HG02938 (cell line): ENCODE measurements at regions not wholly inside any gene's neighbourhood (a gene's known extent, or its start where the extent isn't known, plus 50 kb on each side); places are given as distances from the start of the nearest gene placed in this dataset.
A peak's percentile ranks its signal among the peaks of the same experiment; 100 is the strongest.

ENCODE experiments used
- ATAC-seq: cut with Tn5 transposase; IDR thresholded peaks from one replicate; pipeline ENCODE4 v1.9.1; 2021; ENCODE audit warnings: mild to moderate bottlenecking, moderate library complexity; ENCODE audit not compliant: unreplicated experiment

GRCh38 chr13:59330764-59331163, 833.0 kb downstream of the DIAPH3 start:
- ATAC-seq: no peak

- ATAC-seq: no peak
Observed at GRCh38 chr13:59332966-59333365, 830.8 kb downstream of the DIAPH3 start.

GRCh38 chr13:59337070-59337469, 826.7 kb downstream of the DIAPH3 start:
- no peak for ATAC-seq

- no peak for ATAC-seq
Observed at GRCh38 chr13:59340151-59340550, 823.6 kb downstream of the DIAPH3 start.

- ATAC-seq: no peak
Observed at GRCh38 chr13:59340581-59340980, 823.1 kb downstream of the DIAPH3 start.

- no peak for ATAC-seq
Observed at GRCh38 chr13:59342400-59342799, 821.3 kb downstream of the DIAPH3 start.

- ATAC-seq: no peak
Observed at GRCh38 chr13:59343132-59343531, 820.6 kb downstream of the DIAPH3 start.

- no peak for ATAC-seq
Observed at GRCh38 chr13:59343993-59344822, 819.5 kb downstream of the DIAPH3 start.

GRCh38 chr13:59345311-59345710, 818.4 kb downstream of the DIAPH3 start:
- ATAC-seq: no peak

- no peak for ATAC-seq
Observed at GRCh38 chr13:59346999-59347723, 816.6 kb downstream of the DIAPH3 start.

- no peak for ATAC-seq
Observed at GRCh38 chr13:59348617-59349016, 815.1 kb downstream of the DIAPH3 start.

- no peak for ATAC-seq
Observed at GRCh38 chr13:59352600-59352999, 811.1 kb downstream of the DIAPH3 start.

GRCh38 chr13:59354665-59355369, 808.9 kb downstream of the DIAPH3 start:
- peak; percentile 65 for ATAC-seq

GRCh38 chr13:59356607-59357006, 807.1 kb downstream of the DIAPH3 start:
- no peak for ATAC-seq

GRCh38 chr13:59358014-59358413, 805.7 kb downstream of the DIAPH3 start:
- ATAC-seq: no peak

GRCh38 chr13:59360108-59360507, 803.6 kb downstream of the DIAPH3 start:
- peak; percentile 56 for ATAC-seq

GRCh38 chr13:59360916-59361315, 802.8 kb downstream of the DIAPH3 start:
- ATAC-seq: no peak

GRCh38 chr13:59363313-59363712, 800.4 kb downstream of the DIAPH3 start:
- ATAC-seq: no peak

- no peak for ATAC-seq
Observed at GRCh38 chr13:59363947-59364346, 799.8 kb downstream of the DIAPH3 start.

- ATAC-seq: no peak
Observed at GRCh38 chr13:59364641-59365085, 799.1 kb downstream of the DIAPH3 start.

GRCh38 chr13:59367467-59367866, 796.3 kb downstream of the DIAPH3 start:
- no peak for ATAC-seq
